CD4-positive, alpha-beta T cell treated with Interleukin-4 for 1 hour (primary cell): ENCODE measurements at regions not wholly inside any gene's neighbourhood (a gene's known extent, or its start where the extent isn't known, plus 50 kb on each side); places are given as distances from the start of the nearest gene placed in this dataset.

Experiments used
- DNase-seq, 2 donors: peaks; one replicate each; pipeline ENCODE4 v3.0.0-alpha.2; 2020 to 2022

- DNase-seq, result no peak
Measured at GRCh38 chr2:238985931-238986446, 138.1 kb downstream of the TWIST2 start.

GRCh38 chr2:238986491-238987351 lies 138.8 kb downstream of the TWIST2 start:
- no peak for DNase-seq

GRCh38 chr2:238987352-238987981 lies 139.6 kb downstream of the TWIST2 start:
- DNase-seq, result no peak

GRCh38 chr2:238988105-238988504 lies 140.2 kb downstream of the TWIST2 start:
- no peak for DNase-seq

GRCh38 chr2:238988752-238989151 lies 140.9 kb downstream of the TWIST2 start:
- DNase-seq, result no peak

- DNase-seq, result no peak
Measured at GRCh38 chr2:238989484-238989883, 141.6 kb downstream of the TWIST2 start.

GRCh38 chr2:238994432-238994831 lies 146.5 kb downstream of the TWIST2 start:
- no peak for DNase-seq

- DNase-seq, result no peak
Measured at GRCh38 chr2:238994876-238995275, 147.0 kb downstream of the TWIST2 start.

GRCh38 chr2:238995634-238996033 lies 147.7 kb downstream of the TWIST2 start:
- no peak for DNase-seq

GRCh38 chr2:238996331-238997136 lies 148.6 kb downstream of the TWIST2 start:
- DNase-seq, result no peak

GRCh38 chr2:238997137-238997390 lies 149.2 kb downstream of the TWIST2 start:
- DNase-seq, result no peak

- no peak for DNase-seq
Measured at GRCh38 chr2:238997684-238998083, 149.8 kb downstream of the TWIST2 start.
